ENCODE measurements at regions not wholly inside any gene's neighbourhood (a gene's known extent, or its start where the extent isn't known, plus 50 kb on each side); places are given as distances from the start of the nearest gene placed in this dataset.

- TF ChIP-seq EZH2phosphoT487 (IDR thresholded peaks at IDR 0.05) (no peak), EZH2 (IDR thresholded peaks at IDR 0.05) (no peak)
- TF ChIP-seq, protein P1, sequence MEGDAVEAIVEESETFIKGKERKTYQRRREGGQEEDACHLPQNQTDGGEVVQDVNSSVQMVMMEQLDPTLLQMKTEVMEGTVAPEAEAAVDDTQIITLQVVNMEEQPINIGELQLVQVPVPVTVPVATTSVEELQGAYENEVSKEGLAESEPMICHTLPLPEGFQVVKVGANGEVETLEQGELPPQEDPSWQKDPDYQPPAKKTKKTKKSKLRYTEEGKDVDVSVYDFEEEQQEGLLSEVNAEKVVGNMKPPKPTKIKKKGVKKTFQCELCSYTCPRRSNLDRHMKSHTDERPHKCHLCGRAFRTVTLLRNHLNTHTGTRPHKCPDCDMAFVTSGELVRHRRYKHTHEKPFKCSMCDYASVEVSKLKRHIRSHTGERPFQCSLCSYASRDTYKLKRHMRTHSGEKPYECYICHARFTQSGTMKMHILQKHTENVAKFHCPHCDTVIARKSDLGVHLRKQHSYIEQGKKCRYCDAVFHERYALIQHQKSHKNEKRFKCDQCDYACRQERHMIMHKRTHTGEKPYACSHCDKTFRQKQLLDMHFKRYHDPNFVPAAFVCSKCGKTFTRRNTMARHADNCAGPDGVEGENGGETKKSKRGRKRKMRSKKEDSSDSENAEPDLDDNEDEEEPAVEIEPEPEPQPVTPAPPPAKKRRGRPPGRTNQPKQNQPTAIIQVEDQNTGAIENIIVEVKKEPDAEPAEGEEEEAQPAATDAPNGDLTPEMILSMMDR (IDR thresholded peaks at IDR 0.05) = no peak
- no peak overlapping the region for H3K4me2 ChIP-seq
- H3K4me3 Mint-ChIP-seq = no peak overlapping the region
These were observed 218.0 kb downstream of the DUSP6 start for GRCh38 chr12:89134213-89134770.

DNA sequence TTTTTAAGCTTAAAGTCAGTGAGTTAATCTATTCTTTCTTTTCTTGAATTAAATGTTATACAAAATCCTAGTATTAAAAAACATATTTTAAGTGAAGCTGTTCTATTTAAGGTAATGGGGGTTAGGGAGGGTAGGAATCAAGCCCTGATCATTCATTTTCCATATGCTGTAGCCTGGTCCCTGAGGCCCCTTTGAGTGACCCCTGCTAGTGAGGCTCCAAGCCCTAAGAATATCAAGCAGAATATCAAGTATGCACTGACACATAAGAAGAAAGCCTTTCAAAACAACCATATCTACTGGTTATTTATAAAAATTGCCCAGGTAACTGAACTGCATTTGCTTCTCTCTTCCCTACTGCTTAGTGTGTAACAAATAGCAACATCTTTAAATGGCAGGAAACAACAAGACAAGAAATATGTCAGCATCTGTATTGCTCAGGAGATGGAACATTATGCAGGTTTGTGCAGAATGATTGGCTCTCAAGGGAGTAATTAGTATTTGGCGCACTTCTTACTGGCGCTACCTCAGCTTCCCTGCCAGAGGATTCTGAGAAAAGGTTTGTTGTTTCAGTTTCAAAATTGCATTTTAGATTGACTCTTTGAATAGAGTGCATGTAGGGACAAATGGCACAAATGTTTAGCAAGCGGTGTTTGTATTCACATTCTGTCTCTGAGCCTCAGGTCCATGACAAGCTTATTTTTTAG lies 223.0 kb downstream of the DUSP6 start:
- Histone ChIP-seq H3K9ac (no peak overlapping the region), H3K4me2 (no peak overlapping the region), H3K79me2 (ENCODE audit: low read depth) (no peaks in the 10 kb centered on the region), H3K9me3 (ENCODE audit: low read depth) (no peaks in the 10 kb centered on the region), H4K20me1 (ENCODE audit: low read depth) (no peaks in the 10 kb centered on the region), H3K27ac (no peak overlapping the region), H3K4me1 (peaks cover 15% of the 10 kb centered on the region), H3K27me3 (no peaks in the 10 kb centered on the region), H3K4me3 (no peak overlapping the region), H2AFZ (replicated peaks) (no peak overlapping the region), H3K36me3 (no peaks in the 10 kb centered on the region), H3F3A (ENCODE audit: low read depth) (no peaks in the 10 kb centered on the region)
- H3K36me3 Mint-ChIP-seq = no peaks in the 10 kb centered on the region
- TF ChIP-seq EZH2phosphoT487 (IDR thresholded peaks at IDR 0.05) (no peak), EZH2 (IDR thresholded peaks at IDR 0.05) (no peak)
- TF ChIP-seq, protein P1 (IDR thresholded peaks at IDR 0.05) = no peak
- peaks cover 15% of the 10 kb centered on the region for H3K4me1 Mint-ChIP-seq
- no peak overlapping the region for H3K4me3 Mint-ChIP-seq
- no peak for DNase-seq (ENCODE audit: low spot score)
- no peaks in the 10 kb centered on the region for H3K9me3 Mint-ChIP-seq
- no peaks in the 10 kb centered on the region for H3K27me3 Mint-ChIP-seq (ENCODE audit: insufficient read depth, low read depth)
- no peak overlapping the region for H3K27ac Mint-ChIP-seq

More at GRCh38 chr12:89134213-89134770, 218.0 kb downstream of the DUSP6 start:
- Histone ChIP-seq H3K27me3 (no peaks in the 10 kb centered on the region), H3K9ac (no peak overlapping the region), H3K79me2 (ENCODE audit: low read depth) (no peaks in the 10 kb centered on the region), H3K4me3 (no peak overlapping the region), H4K20me1 (ENCODE audit: low read depth) (no peaks in the 10 kb centered on the region), H3F3A (ENCODE audit: low read depth) (no peaks in the 10 kb centered on the region), H3K27ac (no peak overlapping the region), H3K36me3 (no peaks in the 10 kb centered on the region), H2AFZ (replicated peaks) (no peak overlapping the region), H3K4me1 (no peaks in the 10 kb centered on the region), H3K9me3 (ENCODE audit: low read depth) (no peaks in the 10 kb centered on the region)
- DNase-seq (ENCODE audit: low spot score) = no peak
- H3K27ac Mint-ChIP-seq = no peak overlapping the region
- H3K4me1 Mint-ChIP-seq = no peaks in the 10 kb centered on the region
- no peaks in the 10 kb centered on the region for H3K9me3 Mint-ChIP-seq
- H3K36me3 Mint-ChIP-seq = no peaks in the 10 kb centered on the region
- no peaks in the 10 kb centered on the region for H3K27me3 Mint-ChIP-seq (ENCODE audit: insufficient read depth, low read depth)

DNA sequence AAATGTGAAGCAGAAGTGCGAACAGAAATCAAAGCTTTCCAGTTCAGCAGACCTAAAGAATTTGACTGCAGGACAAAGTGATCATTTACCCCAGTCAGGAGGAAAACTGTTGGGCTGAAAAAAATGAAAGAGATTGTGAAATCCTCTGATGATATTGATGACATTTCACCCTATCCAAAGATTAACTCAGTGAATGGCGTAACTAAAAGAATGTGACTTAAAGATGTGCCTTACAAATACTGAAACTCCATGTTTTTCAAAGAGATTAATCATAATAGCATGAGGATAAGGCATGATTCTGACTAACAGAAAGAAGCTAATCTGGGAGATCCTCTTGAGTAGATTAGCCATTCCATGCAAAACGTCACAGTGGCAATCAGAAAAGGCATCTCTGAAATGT lies 225.6 kb downstream of the DUSP6 start:
- H3K79me2 ChIP-seq (ENCODE audit: low read depth) = no peaks in the 10 kb centered on the region
- no peaks in the 10 kb centered on the region for H3K9me3 Mint-ChIP-seq
- no peaks in the 10 kb centered on the region for H3K36me3 Mint-ChIP-seq
- no peak overlapping the region for H3K4me3 Mint-ChIP-seq
- no peaks in the 10 kb centered on the region for H3K36me3 ChIP-seq
- peaks cover 15% of the 10 kb centered on the region for H3K4me1 ChIP-seq
- no peak overlapping the region for H3K27ac Mint-ChIP-seq
- H3K4me1 Mint-ChIP-seq = peaks cover 15% of the 10 kb centered on the region
- no peaks in the 10 kb centered on the region for H3K27me3 Mint-ChIP-seq (ENCODE audit: insufficient read depth, low read depth)
- no peak overlapping the region for H3K9ac ChIP-seq
- no peaks in the 10 kb centered on the region for H4K20me1 ChIP-seq (ENCODE audit: low read depth)
- no peak overlapping the region for H2AFZ ChIP-seq (replicated peaks)
- H3K27ac ChIP-seq = no peak overlapping the region
- no peak for DNase-seq (ENCODE audit: low spot score)
- no peak overlapping the region for H3K4me3 ChIP-seq
- H3K4me2 ChIP-seq = peak overlapping the region; percentile 36
- no peak for TF ChIP-seq EZH2phosphoT487 (IDR thresholded peaks at IDR 0.05)
- no peak for TF ChIP-seq EZH2 (IDR thresholded peaks at IDR 0.05)
- TF ChIP-seq, protein P1 (IDR thresholded peaks at IDR 0.05) = no peak
- H3K27me3 ChIP-seq = no peaks in the 10 kb centered on the region
- H3F3A ChIP-seq (ENCODE audit: low read depth) = no peaks in the 10 kb centered on the region
- H3K9me3 ChIP-seq (ENCODE audit: low read depth) = no peaks in the 10 kb centered on the region
